ENCODE measurements at regions not wholly inside any gene's neighbourhood (a gene's known extent, or its start where the extent isn't known, plus 50 kb on each side); places are given as distances from the start of the nearest gene placed in this dataset.

DNA sequence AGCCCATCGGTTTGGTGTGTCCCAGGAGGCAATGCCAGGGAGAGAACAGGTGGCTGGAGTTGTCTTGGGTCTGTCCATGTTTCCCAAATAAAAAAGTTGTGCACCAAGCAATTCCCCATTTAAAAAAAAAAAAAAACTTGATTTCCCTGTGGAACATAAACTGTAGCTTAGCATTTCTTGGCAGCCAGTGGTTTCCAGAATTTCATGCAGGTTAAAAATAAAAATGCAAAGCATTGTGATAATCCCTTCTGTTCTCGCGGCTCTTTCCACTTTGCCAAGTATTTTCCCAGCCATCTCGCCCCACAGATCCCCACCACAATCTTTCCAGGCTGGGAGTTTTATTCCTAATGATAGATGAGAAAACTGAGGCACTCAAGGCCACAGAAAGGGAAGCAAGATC lies 51.4 kb upstream of the MSX1 start:
- no peak for DNase-seq (ENCODE audit: low read depth)

- DNase-seq (ENCODE audit: low read depth), result no peak
These were observed 53.6 kb upstream of the MSX1 start for GRCh38 chr4:4805887-4806286.

- DNase-seq (ENCODE audit: low read depth), result no peak
These were observed 55.6 kb upstream of the MSX1 start for GRCh38 chr4:4803912-4804296.

DNA sequence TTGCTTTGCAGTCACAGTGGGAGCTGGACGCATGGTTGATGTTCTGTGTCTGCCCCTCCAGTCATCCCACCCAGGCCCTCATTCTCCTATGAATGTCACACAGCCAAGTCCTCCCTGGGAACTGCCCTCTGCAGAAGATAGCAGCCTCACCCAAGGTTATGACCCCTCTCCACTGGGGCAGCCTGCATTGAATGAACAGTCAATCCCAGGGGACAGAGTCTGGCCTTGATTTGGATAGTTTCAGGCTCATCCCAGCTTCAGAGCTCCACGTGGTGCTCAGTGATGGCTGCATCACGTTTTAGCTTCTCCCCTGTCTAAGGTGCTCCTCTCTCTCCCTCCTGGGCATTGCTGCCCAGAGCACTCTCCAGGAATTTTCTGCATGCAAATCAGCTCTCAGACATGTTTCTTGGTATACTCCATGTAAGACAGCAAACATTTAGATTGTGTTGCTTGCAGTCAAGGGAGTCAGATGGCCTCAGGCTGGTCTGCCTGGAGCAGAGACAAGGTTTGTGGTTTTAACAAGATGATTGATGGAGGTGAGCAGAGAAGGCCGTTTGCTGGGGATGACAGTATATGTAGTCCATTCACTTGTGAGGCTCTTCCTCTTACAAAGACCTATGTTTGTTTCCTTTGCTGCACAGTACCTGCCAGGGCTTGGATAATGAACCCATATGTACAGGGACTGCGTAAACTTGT lies 56.1 kb upstream of the MSX1 start:
- no peak for DNase-seq (ENCODE audit: low read depth)

- no peak for DNase-seq (ENCODE audit: low read depth)
These were observed 58.6 kb upstream of the MSX1 start for GRCh38 chr4:4800646-4801408.

DNA sequence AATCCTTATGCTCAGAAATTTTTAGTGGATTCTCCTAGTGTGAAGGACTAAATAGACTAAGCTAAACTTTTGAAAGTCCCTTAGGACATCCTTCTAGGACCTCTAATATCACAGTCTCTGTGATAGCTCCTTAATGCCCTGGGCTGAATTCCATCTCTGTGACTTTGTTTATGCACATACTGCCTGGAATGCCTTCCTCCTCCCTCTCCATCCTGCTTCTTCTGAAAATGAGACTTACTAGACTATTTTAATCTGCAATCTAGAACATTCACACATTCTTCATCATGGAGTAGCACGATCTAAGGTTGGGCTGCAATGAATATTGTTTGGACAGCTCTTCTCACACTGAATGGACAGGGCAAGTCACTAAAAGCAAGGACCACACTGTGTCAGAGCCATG lies 65.0 kb upstream of the MSX1 start:
- DNase-seq (ENCODE audit: low read depth), result no peak

- peak; percentile 25 for DNase-seq (ENCODE audit: low read depth)
These were observed 67.0 kb upstream of the MSX1 start for GRCh38 chr4:4792466-4792865.

GRCh38 chr4:4791299-4792111 lies 68.0 kb upstream of the MSX1 start:
- no peak for DNase-seq (ENCODE audit: low read depth)

- DNase-seq (ENCODE audit: low read depth), result no peak
These were observed 70.0 kb upstream of the MSX1 start for GRCh38 chr4:4789462-4789861.

DNA sequence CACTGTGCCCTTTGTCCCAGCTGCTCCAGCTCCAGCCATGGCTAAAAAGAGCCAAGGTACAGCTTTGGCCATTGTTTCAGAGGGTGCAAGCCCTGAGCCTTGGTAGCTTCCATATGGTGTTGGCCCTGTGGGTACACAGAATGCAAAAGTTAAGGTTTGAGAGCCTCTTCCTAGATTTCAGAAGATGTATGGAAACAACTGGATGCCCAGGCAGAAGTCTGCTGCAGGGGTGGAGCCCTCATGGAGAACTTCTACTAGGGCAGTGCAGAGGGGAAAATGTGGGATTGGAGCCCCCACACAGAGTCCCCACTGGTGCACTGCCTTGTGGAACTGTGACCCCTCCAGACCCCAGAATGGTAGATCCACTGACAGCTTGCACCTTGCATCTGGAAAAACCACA lies 70.9 kb upstream of the MSX1 start:
- no peak for DNase-seq (ENCODE audit: low read depth)

DNA sequence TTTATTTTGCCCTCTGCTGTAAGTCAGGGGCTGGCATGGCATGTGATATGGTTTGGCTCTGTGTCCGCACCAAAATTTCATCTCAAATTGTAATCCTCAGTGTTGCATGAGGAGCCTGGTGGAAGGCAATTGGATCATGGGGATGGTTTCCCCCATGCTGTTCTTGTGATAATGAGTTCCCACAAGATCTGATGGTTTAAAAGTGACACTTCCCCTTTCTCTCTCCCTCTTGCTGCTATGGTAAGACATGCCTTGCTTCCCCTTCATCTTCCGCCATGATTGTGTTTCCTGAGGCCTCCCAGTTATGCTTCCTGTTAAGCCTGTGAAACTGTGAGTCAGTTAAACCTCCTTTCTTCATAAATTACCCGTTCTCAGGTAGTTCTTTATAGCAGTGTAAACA lies 72.0 kb upstream of the MSX1 start:
- no peak for DNase-seq (ENCODE audit: low read depth)

DNA sequence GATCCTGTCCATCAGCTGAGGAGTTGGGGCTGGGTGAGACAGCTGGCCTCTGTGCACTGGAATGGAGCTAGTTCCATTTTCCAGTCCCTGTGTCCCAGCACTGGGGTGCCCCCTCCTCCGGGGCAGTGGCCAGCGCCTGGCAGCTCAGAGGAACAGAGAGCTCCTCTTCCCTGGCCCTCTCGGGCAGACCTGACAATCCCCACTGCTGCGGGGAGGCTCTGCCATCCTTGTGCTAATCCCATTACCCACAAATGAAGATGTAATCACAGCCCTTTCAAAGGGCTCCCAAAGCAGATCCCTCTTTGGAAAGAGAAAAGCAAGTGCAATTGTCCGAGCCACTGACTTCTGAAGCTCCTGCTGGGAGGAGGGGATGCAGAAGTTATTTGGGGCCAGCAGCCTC lies 75.1 kb upstream of the MSX1 start:
- DNase-seq (ENCODE audit: low read depth), result no peak

DNA sequence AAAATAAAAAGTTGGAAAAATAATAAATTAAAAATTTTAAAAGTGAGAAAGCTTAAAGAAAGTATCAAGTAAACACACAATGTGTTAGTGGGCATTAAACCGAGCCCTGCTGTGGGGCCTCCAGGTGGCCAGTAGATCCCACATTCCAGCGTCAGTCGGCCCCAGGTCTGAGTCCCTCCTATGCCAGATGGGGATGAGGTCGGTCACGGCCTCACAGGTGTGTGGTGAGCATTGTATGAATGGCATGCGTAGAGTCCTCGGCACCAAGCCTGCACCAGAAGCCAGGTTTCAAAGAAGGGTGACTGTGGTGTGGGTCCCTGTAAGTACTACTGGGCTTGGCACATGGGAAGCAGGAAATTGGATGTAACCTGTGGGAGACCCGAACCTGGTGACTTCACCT lies 75.6 kb upstream of the MSX1 start:
- no peak for DNase-seq (ENCODE audit: low read depth)

GRCh38 chr4:4782969-4783368 lies 76.5 kb upstream of the MSX1 start:
- no peak for DNase-seq (ENCODE audit: low read depth)

DNA sequence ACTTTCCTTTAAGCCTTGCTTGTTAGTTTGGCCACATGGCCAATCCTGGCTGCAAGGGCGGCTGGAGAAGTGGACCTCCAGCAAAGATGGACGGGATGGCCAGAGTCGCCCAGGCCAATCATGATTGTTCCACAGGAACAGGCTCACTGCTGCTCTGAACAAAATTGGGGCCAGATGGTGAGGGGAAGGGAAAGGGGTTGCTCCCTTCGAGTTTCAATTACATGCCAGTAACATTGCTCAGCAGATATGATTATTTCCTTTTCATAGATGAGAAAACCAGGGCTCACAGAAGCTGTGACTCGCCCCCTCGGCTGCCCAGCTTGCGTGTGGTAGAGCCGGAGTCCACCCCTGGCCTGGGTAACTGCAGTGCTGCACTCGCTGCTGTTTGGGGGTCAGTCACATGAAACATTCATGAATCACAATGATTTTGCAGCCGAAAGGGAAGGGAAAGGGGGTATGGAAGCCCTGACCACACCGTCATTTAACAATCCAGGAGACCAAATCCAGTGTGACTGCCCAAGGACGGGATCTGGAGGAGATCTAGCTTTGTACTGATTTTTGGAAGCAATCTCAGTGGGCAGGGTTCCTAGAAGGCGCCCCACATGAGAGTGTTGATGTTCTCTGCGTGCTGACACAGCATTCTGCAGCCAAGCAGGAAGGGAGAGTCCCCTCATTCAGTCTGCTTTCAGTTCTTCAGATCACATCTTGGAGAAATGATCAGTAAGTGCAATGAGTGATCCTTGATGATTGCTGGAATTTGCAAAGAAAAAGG lies 77.3 kb upstream of the MSX1 start:
- DNase-seq (ENCODE audit: low read depth), result no peak

DNA sequence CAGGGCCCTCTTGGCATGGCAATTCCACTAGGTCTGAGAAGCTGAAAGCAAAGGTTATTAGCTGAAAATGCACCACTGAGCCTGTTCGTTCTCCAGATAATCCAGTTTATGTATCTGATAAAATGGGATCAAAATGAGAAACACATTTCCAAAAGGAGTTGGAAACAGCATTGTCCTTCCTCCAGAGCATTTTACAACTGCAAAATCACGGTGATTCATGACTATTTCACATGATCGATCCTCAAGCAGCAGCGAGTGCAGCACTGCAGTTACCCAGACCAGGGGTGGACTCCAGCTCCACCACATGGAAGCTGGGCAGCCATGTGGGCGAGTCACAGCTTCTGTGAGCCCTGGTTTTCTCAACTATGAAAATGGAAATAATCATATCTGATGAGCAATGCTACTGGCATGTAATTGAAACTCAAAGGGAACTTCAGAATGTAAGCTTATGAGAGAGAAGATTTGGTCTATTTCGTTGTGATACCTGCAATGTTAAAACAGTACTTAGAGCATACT lies 78.7 kb upstream of the MSX1 start:
- no peak for DNase-seq (ENCODE audit: low read depth)

- DNase-seq (ENCODE audit: low read depth), result no peak
These were observed 80.0 kb upstream of the MSX1 start for GRCh38 chr4:4779486-4779885.

- no peak for DNase-seq (ENCODE audit: low read depth)
These were observed 80.4 kb upstream of the MSX1 start for GRCh38 chr4:4779054-4779453.

GRCh38 chr4:4778554-4778953 lies 80.9 kb upstream of the MSX1 start:
- no peak for DNase-seq (ENCODE audit: low read depth)

DNA sequence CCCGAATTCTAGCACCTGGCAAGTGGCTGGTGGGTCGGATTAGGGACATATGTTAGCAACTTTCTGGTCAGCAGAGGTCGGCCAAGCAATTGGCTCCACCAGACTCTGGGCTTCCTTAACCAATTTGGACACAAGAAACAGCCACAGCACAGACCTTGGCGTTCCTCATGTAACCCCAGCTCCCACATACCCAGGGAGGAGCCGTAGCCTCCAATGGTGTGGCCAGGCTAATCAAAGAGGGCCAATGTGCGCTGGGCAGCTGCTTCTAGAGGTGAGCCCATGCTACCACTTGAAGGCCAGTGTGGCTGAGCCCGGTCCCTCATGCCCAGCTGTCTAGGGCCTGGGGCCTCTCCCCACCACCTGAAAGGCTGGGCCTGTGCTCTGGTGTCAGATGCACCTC lies 82.5 kb upstream of the MSX1 start:
- no peak for DNase-seq (ENCODE audit: low read depth)

GRCh38 chr4:4776335-4776734 lies 83.1 kb upstream of the MSX1 start:
- DNase-seq (ENCODE audit: low read depth), result no peak

GRCh38 chr4:4775493-4776004 lies 83.9 kb upstream of the MSX1 start:
- DNase-seq (ENCODE audit: low read depth), result no peak

All from forelimb muscle (tissue), 1 donor.